K562 (cell line): ENCODE measurements at regions not wholly inside any gene's neighbourhood (a gene's known extent, or its start where the extent isn't known, plus 50 kb on each side); places are given as distances from the start of the nearest gene placed in this dataset.

Experiments
- CCNT2 ChIP-seq: IDR thresholded peaks from 2 replicates; pipeline ENCODE4 v1.6.1; 2011; ENCODE audit warnings: borderline replicate concordance, low read depth, mild to moderate bottlenecking, moderate library complexity, mixed read lengths, low read length; ENCODE audit not compliant: insufficient read length; ENCODE audit errors: extremely low read depth
- CREM ChIP-seq: IDR thresholded peaks from 2 replicates; pipeline ENCODE4 v1.6.1; 2014; ENCODE audit warnings: antibody characterized with exemption, low read depth
- ELF4 ChIP-seq: fragments of 450-650 bp; formaldehyde crosslinking; IDR thresholded peaks from 2 replicates; pipeline ENCODE4 v1.4.0; 2022; ENCODE audit warnings: missing genetic modification characterization
- FIP1L1 ChIP-seq: fragments of 200-400 bp; formaldehyde crosslinking; IDR thresholded peaks from 2 replicates; pipeline ENCODE4 v1.6.1; 2018; ENCODE audit warnings: mild to moderate bottlenecking, low read depth, low read length; ENCODE audit not compliant: poor library complexity, severe bottlenecking
- FOSL1 ChIP-seq: fragments of 200-800 bp; sonication (Bioruptor generic); conservative IDR thresholded peaks from 2 replicates; pipeline ENCODE4 v1.6.1; 2016; ENCODE audit warnings: missing genetic modification characterization, missing compliant biosample characterization
- HCFC1 ChIP-seq: IDR thresholded peaks from 2 replicates; pipeline ENCODE4 v1.6.1; 2012; ENCODE audit warnings: low read depth, low read length, improper control_type of control experiment
- HMG20B ChIP-seq: fragments of 250-450 bp; sonication (Bioruptor Pico); IDR thresholded peaks from 2 replicates; pipeline ENCODE4 v1.5.0; 2021; ENCODE audit warnings: mild to moderate bottlenecking
- HNRNPUL1 ChIP-seq: fragments of 200-400 bp; formaldehyde crosslinking; IDR thresholded peaks from 2 replicates; pipeline ENCODE4 v1.6.1; 2017; ENCODE audit warnings: low read length
- JUND ChIP-seq, 2 experiments: IDR thresholded peaks; 2 replicates in 1 of 2; 3 replicates in 1 of 2; pipeline ENCODE4 v1.6.1; 2011; ENCODE audit warnings: borderline replicate concordance in 2 of 2, low read depth in 2 of 2, low read length in 2 of 2, improper control_type of control experiment in 1 of 2, missing biosample characterization in 1 of 2, missing genetic modification characterization in 1 of 2, missing genetic modification reagents in 1 of 2
- MBD2 ChIP-seq: sonication (generic); IDR thresholded peaks from 2 replicates; pipeline ENCODE4 v1.6.1; 2016; ENCODE audit warnings: low read depth, borderline replicate concordance
- MTF1 ChIP-seq: fragments of 250-450 bp; sonication (Bioruptor Pico); IDR thresholded peaks from 2 replicates; pipeline ENCODE4 v1.9.0; 2021; ENCODE audit warnings: moderate library complexity, mild to moderate bottlenecking, inconsistent platforms, borderline replicate concordance
- NFXL1 ChIP-seq: fragments of 450-650 bp; formaldehyde crosslinking; IDR thresholded peaks from 2 replicates; pipeline ENCODE4 v1.4.0; 2021; ENCODE audit warnings: mild to moderate bottlenecking
- PCBP1 ChIP-seq: fragments of 200-400 bp; formaldehyde crosslinking; IDR thresholded peaks from 2 replicates; pipeline ENCODE4 v1.6.1; 2018; ENCODE audit warnings: mild to moderate bottlenecking, low read depth, low read length; ENCODE audit not compliant: poor library complexity, severe bottlenecking
- POLR2H ChIP-seq: IDR thresholded peaks from 2 replicates; pipeline ENCODE4 v1.6.1; 2016; ENCODE audit warnings: missing genetic modification characterization, low read depth, mild to moderate bottlenecking, control low read depth, missing compliant biosample characterization, moderate library complexity
- SETDB1 ChIP-seq: IDR thresholded peaks from one replicate; pipeline ENCODE4 v1.6.1; 2012; ENCODE audit warnings: low read length, control low read depth, inconsistent platforms
- SLC30A9 ChIP-seq: fragments of 250-450 bp; sonication (Bioruptor Pico); IDR thresholded peaks from 2 replicates; pipeline ENCODE4 v1.8.0; 2022; ENCODE audit warnings: mild to moderate bottlenecking, moderate library complexity
- SMAD1 ChIP-seq: fragments of 150-350 bp; IDR thresholded peaks from 2 replicates; pipeline ENCODE4 v1.6.1; 2014; ENCODE audit warnings: low read length, low read depth; ENCODE audit not compliant: partially characterized antibody
- TAF9B ChIP-seq: fragments of 450-650 bp; IDR thresholded peaks from 2 replicates; pipeline ENCODE4 v1.6.1; 2018; ENCODE audit warnings: mild to moderate bottlenecking; ENCODE audit not compliant: partially characterized antibody
- TEAD2 ChIP-seq: fragments of 450-650 bp; IDR thresholded peaks from 2 replicates; pipeline ENCODE4 v1.6.1; 2016; ENCODE audit warnings: missing genetic modification characterization, control low read depth, missing compliant biosample characterization
- ZNF644 ChIP-seq: fragments of 200-800 bp; sonication (Bioruptor generic); IDR thresholded peaks from 2 replicates; pipeline ENCODE4 v1.6.1; 2016; ENCODE audit warnings: low read depth, missing genetic modification characterization, missing compliant biosample characterization
- ZNF766 ChIP-seq: fragments of 200-800 bp; sonication (Bioruptor generic); conservative IDR thresholded peaks from 2 replicates; pipeline ENCODE4 v1.6.1; 2016; ENCODE audit warnings: missing genetic modification characterization, missing compliant biosample characterization
- TF ChIP-seq, protein P1 (sequence below): fragments of 450-650 bp; formaldehyde crosslinking; IDR thresholded peaks from 2 replicates; pipeline ENCODE4 v1.4.0; 2022; ENCODE audit warnings: missing genetic modification characterization
- TF ChIP-seq, protein P2 (sequence below): fragments of 250-450 bp; sonication (Bioruptor Pico); IDR thresholded peaks from 2 replicates; pipeline ENCODE4 v1.9.0; 2021; ENCODE audit warnings: mild to moderate bottlenecking
- TF ChIP-seq, protein P3 (sequence below): IDR thresholded peaks from 2 replicates; pipeline ENCODE4 v1.6.1; 2016; ENCODE audit warnings: missing genetic modification characterization, missing compliant biosample characterization

- peak; percentile 47 for TF ChIP-seq TAF9B
- TF ChIP-seq, protein P1, sequence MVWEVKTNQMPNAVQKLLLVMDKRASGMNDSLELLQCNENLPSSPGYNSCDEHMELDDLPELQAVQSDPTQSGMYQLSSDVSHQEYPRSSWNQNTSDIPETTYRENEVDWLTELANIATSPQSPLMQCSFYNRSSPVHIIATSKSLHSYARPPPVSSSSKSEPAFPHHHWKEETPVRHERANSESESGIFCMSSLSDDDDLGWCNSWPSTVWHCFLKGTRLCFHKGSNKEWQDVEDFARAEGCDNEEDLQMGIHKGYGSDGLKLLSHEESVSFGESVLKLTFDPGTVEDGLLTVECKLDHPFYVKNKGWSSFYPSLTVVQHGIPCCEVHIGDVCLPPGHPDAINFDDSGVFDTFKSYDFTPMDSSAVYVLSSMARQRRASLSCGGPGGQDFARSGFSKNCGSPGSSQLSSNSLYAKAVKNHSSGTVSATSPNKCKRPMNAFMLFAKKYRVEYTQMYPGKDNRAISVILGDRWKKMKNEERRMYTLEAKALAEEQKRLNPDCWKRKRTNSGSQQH (CRISPR knock-in tag) = no peak
- TF ChIP-seq CCNT2 = no peak
- peak; percentile 82; the same call in 1 of the 2 replicates for TF ChIP-seq CREM
- no peak for TF ChIP-seq NFXL1 (CRISPR knock-in tag)
- TF ChIP-seq SLC30A9 = no peak
- no peak for TF ChIP-seq HMG20B
- TF ChIP-seq FIP1L1 = no peak
- no peak for TF ChIP-seq PCBP1
- TF ChIP-seq HNRNPUL1 = no peak
- TF ChIP-seq ZNF766 (CRISPR knock-in tag) = 0 out of 2 replicates have a peak, but pooled peaks have one; percentile 32
- TF ChIP-seq, protein P2, sequence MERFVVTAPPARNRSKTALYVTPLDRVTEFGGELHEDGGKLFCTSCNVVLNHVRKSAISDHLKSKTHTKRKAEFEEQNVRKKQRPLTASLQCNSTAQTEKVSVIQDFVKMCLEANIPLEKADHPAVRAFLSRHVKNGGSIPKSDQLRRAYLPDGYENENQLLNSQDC (CRISPR knock-in tag) = no peak
- peak; percentile 91 for TF ChIP-seq JUND (IDR thresholded peaks at IDR 0.05; ENCODE audit: borderline replicate concordance, low read depth, low read length)
- peak; percentile 91; the same call in 2 of the 3 replicates for TF ChIP-seq JUND (tag; IDR thresholded peaks at IDR 0.05; ENCODE audit: borderline replicate concordance, low read depth, low read length)
- no peak for TF ChIP-seq MBD2
- TF ChIP-seq FOSL1 (tag) = no peak
- peak; percentile 63 for TF ChIP-seq POLR2H
- 0 out of 2 replicates have a peak, but pooled peaks have one; percentile 5 for TF ChIP-seq TEAD2 (tag)
- TF ChIP-seq ELF4 (CRISPR knock-in tag) = no peak
- TF ChIP-seq ZNF644 = peak; percentile 60; the same call in 1 of the 2 replicates
- no peak for TF ChIP-seq SMAD1
- TF ChIP-seq SETDB1 = no peak
- TF ChIP-seq, protein P3, sequence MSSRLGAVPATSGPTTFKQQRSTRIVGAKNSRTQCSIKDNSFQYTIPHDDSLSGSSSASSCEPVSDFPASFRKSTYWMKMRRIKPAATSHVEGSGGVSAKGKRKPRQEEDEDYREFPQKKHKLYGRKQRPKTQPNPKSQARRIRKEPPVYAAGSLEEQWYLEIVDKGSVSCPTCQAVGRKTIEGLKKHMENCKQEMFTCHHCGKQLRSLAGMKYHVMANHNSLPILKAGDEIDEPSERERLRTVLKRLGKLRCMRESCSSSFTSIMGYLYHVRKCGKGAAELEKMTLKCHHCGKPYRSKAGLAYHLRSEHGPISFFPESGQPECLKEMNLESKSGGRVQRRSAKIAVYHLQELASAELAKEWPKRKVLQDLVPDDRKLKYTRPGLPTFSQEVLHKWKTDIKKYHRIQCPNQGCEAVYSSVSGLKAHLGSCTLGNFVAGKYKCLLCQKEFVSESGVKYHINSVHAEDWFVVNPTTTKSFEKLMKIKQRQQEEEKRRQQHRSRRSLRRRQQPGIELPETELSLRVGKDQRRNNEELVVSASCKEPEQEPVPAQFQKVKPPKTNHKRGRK (tag) = no peak
- no peak for TF ChIP-seq HCFC1
- no peak for TF ChIP-seq MTF1
Observed at GRCh38 chr10:5284311-5285057, 80.3 kb upstream of the UCN3 start (continued).
